HG02938 (cell line): ENCODE measurements at regions not wholly inside any gene's neighbourhood (a gene's known extent, or its start where the extent isn't known, plus 50 kb on each side); places are given as distances from the start of the nearest gene placed in this dataset.

Experiments used
- ATAC-seq: cut with Tn5 transposase; IDR thresholded peaks from one replicate; pipeline ENCODE4 v1.9.1; 2021; ENCODE audit warnings: mild to moderate bottlenecking, moderate library complexity; ENCODE audit not compliant: unreplicated experiment

DNA sequence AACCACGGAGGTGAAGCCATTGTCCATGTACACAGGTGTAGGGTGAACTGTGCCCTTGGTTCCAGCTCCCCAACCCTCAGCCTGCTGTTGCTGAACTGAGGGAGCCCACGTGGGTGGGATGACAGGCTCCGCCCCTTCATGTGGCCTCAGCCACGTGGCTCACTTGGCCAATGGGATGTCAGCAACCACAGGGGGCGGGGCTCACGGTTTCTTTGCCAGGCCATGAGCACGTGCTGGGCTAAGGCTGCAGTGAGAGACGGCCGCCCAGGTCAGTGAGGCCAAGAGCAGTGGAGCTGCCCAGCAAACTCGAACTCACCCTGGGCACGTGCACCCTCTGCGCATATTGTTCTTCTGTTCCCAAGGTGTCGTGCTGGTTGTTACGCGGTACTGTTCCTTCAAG lies 282.6 kb downstream of the IRF8 start:
- ATAC-seq: no peak

GRCh38 chr16:86184185-86184584 lies 285.2 kb downstream of the IRF8 start:
- no peak for ATAC-seq

DNA sequence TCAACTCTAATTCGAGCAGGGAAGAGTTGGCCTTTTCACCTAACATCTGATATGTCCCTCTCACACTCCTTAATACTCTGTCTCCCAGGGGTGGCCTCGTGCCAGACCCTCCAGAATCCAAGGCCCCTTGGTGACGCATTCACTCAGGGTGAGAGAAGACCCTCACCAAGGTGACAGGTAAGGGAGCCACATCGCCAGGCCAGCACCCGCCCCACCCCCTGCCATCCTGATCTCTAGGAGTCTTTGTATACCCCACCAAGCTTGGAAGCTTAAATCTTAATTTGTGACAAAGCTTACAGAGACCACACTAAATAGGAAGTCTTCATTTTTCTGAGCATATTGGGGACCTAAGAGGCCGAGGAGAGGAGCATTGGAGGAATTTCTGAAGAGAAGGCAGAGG lies 286.1 kb downstream of the IRF8 start:
- no peak for ATAC-seq

GRCh38 chr16:86186313-86186712 lies 287.4 kb downstream of the IRF8 start:
- ATAC-seq: no peak

DNA sequence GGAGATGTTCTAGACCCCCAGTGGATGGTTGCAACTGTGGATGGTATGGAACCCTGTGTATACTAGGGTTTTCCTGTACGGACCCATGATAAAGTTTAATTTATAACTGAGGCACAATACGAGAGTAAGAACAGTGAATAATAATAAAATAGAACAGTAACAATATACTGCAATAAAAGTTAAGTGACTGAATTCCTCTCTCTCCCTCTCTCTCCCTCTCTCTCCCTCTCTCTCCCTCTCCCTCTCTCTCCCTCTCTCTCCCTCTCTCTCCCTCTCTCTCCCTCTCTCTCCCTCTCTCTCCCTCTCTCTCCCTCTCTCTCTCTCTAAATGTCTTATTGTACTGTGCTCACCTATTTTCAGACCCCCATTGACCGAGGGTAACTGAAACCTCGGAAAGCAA lies 291.0 kb downstream of the IRF8 start:
- no peak for ATAC-seq

DNA sequence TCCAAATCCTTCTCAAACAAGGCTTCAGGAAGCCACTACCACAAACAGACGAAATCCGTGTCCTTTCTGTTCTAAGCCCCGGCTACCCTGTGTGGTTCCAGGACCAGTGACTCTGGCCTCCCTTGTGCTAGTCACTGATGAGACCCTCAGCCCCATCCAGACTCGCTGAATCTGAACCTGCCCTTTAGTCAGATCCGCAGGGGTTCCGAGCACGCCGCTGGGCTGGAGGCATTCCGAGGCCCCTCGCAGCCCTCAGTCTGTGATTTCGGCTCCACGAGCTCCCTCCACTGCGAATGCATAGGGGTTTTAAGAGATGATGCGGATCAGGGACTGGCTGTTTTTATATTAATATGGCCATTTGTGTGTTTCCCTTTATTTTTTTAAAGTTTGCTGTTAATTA lies 292.7 kb downstream of the IRF8 start:
- no peak for ATAC-seq

DNA sequence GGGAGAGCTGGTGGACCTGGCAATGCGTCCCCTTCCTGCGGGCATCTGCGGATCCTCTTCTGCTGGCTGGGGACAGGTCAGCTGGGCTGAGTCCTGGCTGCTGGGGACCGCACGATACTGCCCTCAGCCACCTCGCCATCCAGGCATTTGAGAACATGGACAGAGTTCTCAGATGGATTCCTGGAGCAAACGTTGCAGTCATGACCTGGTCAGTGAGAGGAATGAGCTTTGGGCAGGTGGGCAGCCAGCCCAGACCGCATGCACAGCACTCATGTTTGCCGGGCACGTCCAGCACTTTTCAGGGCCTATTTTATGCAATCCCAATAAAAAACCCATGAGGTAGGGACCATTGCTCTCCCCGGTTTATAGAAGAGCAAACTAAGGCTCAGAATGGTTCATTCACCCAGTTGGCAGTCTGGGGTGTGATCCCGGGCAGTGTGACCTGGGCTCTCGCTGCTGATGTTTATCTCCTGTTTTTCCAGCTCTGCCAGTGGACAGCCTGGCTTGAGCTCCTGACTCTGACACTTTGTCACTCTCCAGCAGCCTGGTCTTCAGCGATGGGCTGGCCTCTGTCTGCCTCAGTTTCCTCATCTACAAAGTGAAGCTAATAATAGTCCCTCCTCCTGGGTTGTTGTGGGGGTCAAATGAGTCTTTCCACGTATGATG lies 294.7 kb downstream of the IRF8 start:
- no peak for ATAC-seq

- no peak for ATAC-seq
Observed at GRCh38 chr16:86195863-86196630, 297.1 kb downstream of the IRF8 start.

DNA sequence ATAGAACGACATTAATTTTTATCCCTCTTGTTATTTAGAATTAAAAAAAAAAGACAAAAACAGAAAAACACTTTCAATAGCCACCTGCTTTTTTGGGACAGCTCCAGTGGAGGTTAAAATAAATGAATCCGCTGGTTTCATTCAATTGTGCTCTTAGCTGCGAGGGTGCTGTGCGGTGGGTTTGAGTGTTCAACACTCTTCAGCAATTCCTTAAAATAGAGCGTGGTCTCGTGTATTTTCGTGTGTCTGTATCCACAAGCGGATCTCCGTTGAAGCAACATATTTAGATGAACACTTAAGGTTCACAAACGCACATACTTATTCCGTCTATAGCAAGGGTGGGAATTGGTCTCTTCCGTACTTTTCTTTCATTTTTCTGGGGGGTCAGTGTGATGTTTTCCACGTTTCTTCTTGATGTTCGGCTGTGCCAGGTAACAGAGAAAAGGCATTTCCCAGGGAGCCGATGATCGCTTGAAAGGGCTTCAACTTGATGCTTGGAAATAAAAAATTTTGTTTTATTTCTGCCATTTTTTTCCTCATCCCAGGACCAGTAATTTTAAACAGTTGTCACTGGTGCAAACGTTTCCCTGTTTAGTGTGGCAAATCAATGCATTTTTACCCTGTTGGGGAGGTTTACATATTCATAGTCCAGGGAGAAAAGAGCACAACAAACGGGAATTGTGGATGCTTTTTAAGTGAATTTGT lies 297.9 kb downstream of the IRF8 start:
- ATAC-seq: no peak

DNA sequence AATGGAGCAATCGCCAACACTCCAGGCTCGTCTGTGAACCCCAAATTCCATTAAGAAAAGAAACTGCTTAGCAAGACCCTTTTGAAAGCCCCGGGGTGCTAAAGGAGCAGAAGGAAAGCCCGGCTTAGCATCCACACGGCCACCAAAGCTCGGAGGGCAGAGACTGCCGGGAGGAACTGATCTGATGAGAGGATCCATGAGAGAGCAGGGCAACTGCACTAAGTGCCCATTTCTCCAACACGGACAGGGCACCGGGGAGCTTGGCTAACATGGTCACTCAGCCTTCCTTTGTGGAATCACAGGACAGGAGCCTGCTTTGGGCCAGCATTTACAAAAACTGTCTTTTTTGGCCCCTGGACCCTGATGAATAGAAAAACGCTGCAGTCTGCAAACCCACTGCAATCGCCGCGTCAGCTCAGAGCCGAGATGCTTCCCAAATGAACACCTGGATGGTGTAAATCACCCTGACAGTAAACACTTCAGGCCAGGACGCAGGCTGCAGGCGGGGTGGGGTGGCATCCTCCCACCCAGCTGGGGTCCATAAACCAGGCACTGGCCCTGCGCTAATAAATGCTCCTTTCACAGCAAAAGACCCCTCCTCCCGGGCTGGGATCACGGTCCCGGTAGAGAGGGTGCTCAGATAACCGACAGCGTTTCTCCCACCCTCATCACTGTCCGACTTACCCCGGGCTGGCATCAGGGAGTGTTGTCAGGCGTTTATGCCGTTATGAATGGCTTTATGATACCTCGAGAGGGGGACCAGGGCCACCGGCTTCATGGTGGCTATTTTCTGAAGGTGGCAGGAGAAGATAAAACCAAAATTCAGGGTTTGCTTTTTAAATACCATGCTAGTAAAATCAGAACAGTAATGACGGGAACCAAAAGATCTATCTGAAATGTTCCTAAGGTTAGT lies 299.5 kb downstream of the IRF8 start:
- ATAC-seq: no peak

DNA sequence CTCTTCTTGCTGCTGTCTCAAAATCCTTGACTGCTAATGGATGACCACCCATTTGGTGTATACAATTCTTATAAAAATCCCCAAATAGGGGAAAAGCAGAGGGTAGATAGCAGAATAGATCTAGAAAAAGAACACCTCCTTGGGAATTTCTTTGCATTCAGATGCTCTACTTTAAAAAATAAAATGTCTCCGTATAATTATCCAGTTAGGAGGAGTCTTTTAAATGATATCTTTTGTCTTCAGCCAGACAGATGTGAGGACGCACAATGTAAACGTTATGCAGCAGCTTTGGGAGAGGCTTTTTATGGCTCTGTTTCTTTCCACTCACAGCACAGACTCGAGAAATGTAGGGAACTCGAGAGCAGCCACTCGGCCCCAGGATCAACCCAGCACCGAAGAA lies 300.2 kb downstream of the IRF8 start:
- ATAC-seq: no peak

GRCh38 chr16:86199871-86200695 lies 301.1 kb downstream of the IRF8 start:
- no peak for ATAC-seq

DNA sequence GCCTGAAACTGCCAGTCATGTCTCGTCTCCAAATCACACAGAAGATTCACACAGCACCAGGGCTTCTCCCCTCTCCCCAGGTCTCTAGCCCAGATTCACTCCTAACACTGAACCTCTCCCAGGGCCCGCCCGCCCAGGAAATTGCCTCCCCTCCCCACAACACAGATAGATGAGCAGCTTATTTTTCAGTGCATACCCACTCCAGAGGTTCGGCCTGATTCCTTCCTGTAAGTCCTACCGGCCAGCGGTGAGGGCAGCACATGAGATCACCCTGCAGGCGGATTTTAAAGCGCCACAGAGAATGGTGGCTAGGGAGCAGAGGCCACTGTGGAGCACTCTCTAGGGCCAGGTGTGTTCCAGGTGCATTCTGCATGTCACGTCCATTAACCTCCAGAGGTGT lies 301.8 kb downstream of the IRF8 start:
- no peak for ATAC-seq

DNA sequence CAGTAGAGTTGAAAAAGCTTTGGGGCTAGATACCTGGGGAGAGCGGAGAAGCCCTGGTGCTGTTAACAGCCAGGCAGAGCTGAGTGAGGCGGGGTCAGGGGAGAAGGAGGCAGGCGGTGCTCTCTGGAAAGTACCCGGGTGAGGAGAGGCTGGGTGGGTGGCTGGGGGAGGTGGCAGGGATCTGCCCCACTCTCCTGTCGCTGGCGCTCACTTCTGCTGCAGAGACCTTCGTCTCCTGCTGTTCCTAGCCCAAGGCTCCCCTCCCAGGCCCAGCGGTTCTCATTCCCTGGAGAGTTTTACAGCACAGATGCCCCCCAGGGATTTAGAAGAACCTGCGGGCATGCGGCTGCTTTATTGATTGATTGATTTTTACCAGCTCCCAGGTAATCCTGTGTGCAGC lies 302.8 kb downstream of the IRF8 start:
- no peak for ATAC-seq

DNA sequence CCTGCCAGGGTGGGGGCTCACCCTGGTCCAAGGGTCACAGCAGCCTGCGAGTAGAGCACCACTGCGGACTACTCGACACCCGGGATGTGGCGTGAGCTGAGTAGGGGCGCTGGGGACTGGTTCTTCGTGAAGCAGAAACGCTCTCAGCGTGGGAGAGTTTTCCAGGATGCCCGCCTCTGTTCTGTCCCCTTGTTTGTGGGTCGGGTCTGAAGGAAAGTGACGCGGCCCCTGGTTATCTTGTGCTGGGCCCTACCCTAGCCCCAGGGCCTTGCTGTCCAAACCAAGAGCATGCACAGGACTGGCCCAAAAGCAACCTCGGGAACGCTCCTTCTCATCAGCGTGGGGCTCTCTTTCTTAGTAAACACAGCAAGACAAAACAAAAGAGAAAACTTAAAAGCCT lies 303.3 kb downstream of the IRF8 start:
- no peak for ATAC-seq

DNA sequence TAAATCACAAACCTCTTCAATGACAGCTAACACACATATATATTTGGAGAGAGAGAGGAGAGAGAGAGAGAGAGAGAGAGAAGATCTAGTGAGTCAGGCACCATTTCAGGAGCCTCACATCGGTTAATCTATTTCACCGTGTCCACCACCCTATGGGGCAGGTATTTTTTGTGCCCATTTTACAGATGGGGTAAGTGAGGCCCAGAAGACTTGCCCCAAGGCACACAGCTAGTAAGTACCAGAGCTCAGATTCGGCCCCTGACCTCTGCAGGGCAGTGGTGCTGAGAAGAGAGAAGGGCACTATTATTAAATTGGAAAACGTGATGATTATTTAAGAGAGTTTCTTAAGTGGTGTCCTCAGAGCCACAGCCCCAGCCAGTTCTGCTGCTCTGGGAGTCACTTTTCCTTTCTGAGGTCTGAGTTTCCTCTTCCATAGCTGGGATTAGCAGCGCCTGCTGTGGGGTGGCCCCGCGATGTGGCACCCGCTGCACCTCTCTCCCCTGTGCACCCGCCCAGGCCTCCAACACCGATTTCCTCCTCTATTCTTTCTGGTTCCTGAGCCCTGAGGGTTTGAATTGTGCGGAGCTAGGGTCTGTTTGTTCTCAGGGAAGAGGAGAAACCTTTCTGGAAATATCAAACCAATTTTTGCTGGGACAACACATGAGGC lies 303.9 kb downstream of the IRF8 start:
- ATAC-seq: no peak

DNA sequence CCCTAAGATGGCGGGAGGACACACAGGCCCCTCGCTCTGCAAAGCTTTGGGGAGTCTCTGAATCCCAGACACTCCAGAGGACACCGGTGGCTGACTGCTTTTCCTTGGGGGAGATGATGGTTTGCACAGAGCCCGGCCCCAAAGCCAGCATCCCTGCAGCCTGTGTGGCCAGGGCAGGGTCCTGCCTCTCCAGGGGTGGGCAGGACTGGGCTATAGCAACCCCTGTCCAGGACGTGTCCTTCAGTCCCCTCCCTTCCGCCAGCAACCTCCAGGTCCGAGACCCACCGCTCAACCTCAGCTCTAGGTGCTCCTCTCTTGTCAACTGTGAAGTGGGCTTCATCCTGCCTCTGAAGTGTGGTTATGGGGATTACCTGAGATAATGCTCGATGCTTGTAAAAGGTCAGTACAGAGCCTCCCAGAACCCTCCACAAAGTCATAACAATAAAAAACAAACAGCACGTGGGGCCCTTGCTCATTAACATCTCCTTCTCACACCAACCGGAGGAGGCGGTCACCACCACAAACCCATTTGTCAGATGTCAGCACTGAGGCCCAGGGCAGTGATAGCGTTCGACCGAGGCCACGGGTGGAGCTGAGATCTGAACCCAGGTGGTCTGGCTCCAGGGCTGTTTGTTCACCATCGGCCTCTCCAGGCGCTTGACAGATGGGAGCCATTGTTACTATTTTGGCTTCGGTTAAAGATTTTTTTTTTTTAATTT lies 304.8 kb downstream of the IRF8 start:
- ATAC-seq: no peak

- ATAC-seq: no peak
Observed at GRCh38 chr16:86205521-86206245, 304.6 kb upstream of the FOXF1 start.
